ENCODE measurements at regions not wholly inside any gene's neighbourhood (a gene's known extent, or its start where the extent isn't known, plus 50 kb on each side); places are given as distances from the start of the nearest gene placed in this dataset.

- ATAC-seq (ENCODE audit: low FRiP score) (no peak), DNase-seq (ENCODE audit: low spot score) (no peak)
- TF ChIP-seq CTCF (IDR thresholded peaks at IDR 0.05): no peak
Measured at GRCh38 chr10:130873636-130874035, 437.9 kb downstream of the TCERG1L start.

- DNase-seq (ENCODE audit: low spot score) (no peak), ATAC-seq (ENCODE audit: low FRiP score) (no peak)
- no peak for TF ChIP-seq CTCF (IDR thresholded peaks at IDR 0.05)
Measured at GRCh38 chr10:130875116-130875515, 436.4 kb downstream of the TCERG1L start.

- DNase-seq (ENCODE audit: low spot score): no peak
- TF ChIP-seq CTCF (IDR thresholded peaks at IDR 0.05): no peak
- no peak for ATAC-seq (ENCODE audit: low FRiP score)
Measured at GRCh38 chr10:130875897-130876472, 435.5 kb downstream of the TCERG1L start.

GRCh38 chr10:130877126-130877525 is 434.4 kb downstream of the TCERG1L start:
- ATAC-seq (ENCODE audit: low FRiP score) (no peak), DNase-seq (ENCODE audit: low spot score) (no peak)
- no peak for TF ChIP-seq CTCF (IDR thresholded peaks at IDR 0.05)

- no peak for TF ChIP-seq CTCF (IDR thresholded peaks at IDR 0.05)
- DNase-seq (ENCODE audit: low spot score) (no peak), ATAC-seq (ENCODE audit: low FRiP score) (no peak)
Measured at GRCh38 chr10:130878131-130878530, 433.4 kb downstream of the TCERG1L start.

GRCh38 chr10:130882906-130883305 is 428.6 kb downstream of the TCERG1L start:
- no peak for ATAC-seq (ENCODE audit: low FRiP score)
- DNase-seq (ENCODE audit: low spot score): no peak
- no peak for TF ChIP-seq CTCF (IDR thresholded peaks at IDR 0.05)

GRCh38 chr10:130884456-130884855 is 427.1 kb downstream of the TCERG1L start:
- ATAC-seq (ENCODE audit: low FRiP score): no peak
- TF ChIP-seq CTCF (IDR thresholded peaks at IDR 0.05): no peak

More at GRCh38 chr10:130884456-130884855, 427.1 kb downstream of the TCERG1L start:
- no peak for DNase-seq (ENCODE audit: low spot score)
